HG03175 (cell line): ENCODE measurements at regions not wholly inside any gene's neighbourhood (a gene's known extent, or its start where the extent isn't known, plus 50 kb on each side); places are given as distances from the start of the nearest gene placed in this dataset.
A peak's percentile ranks its signal among the peaks of the same experiment; 100 is the strongest.
"Not testable (repeated sequence)": the region's sequence is repeated elsewhere in the genome, so short reads cannot be mapped to it uniquely, and the experiment has no call there.

Experiments
- ATAC-seq: cut with Tn5 transposase; IDR thresholded peaks from one replicate; pipeline ENCODE4 v1.9.1; 2021; ENCODE audit warnings: mild to moderate bottlenecking, moderate library complexity; ENCODE audit not compliant: unreplicated experiment

- not testable (repeated sequence) for ATAC-seq
Observed at GRCh38 chr4:118494437-118494836, 141.6 kb upstream of the PRSS12 start.

DNA sequence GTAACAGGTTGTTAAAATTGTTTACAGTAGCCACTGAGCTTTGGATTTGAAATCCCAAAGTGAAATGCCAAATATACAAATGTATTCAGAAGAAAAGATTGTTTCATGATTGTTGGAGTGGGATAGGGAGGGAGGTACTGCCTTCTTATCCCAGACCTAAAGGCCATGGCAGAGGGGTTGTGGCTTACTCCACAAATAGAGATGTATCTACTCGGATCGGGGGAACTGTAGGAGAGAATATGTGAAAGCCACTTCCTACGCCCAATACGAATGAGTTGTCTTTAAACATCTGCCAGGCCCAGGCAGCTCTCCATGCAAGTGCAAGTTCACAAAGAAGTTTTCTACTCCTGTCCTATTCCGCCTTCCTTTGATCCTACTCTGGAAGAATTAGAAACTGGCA is 150.2 kb upstream of the PRSS12 start:
- not testable (repeated sequence) for ATAC-seq

GRCh38 chr4:118504927-118505326 is 152.1 kb upstream of the PRSS12 start:
- not testable (repeated sequence) for ATAC-seq

GRCh38 chr4:118505491-118505890 is 152.7 kb upstream of the PRSS12 start:
- ATAC-seq, result not testable (repeated sequence)

- ATAC-seq, result not testable (repeated sequence)
Observed at GRCh38 chr4:118512870-118513269, 160.1 kb upstream of the PRSS12 start.

DNA sequence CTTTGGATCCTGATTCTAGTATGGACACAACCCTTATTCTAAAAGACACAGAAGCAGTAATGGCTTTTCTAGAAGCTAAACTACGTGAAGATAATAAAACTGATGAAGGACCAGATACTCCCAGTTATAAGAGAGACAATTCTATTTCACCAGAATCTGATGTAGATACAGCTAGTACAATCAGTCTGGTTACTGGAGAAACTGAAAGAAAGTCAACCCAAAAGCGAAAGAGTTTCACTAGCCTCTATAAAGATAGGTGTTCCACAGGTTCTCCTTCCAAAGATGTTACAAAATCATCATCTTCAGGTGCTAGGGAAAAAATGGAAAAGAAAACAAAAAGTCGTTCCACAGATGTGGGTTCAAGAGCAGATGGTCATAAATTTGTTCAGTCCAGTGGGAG is 161.5 kb upstream of the PRSS12 start:
- ATAC-seq, result not testable (repeated sequence)

GRCh38 chr4:118516107-118516506 is 163.3 kb upstream of the PRSS12 start:
- not testable (repeated sequence) for ATAC-seq

- ATAC-seq, result not testable (repeated sequence)
Observed at GRCh38 chr4:118530107-118530506, 155.1 kb upstream of the METTL14 start.

DNA sequence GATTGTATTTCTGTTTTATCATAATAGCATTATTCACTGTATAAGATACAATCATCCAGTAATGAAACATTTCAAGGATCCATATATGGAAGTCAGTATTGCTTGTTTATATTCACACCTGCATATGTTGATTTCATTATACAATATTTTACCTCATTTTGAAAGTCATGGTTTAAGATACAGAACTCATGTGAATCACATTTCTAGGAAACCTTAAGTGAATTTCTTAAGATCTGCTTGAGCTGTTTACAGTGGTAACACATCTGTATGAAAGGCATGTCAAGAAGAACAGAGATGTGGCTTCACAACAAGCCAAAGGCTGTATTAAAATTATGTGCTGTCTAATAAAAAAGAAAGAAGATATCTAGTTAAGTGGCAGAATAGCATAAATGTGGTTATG is 153.2 kb upstream of the METTL14 start:
- not testable (repeated sequence) for ATAC-seq

DNA sequence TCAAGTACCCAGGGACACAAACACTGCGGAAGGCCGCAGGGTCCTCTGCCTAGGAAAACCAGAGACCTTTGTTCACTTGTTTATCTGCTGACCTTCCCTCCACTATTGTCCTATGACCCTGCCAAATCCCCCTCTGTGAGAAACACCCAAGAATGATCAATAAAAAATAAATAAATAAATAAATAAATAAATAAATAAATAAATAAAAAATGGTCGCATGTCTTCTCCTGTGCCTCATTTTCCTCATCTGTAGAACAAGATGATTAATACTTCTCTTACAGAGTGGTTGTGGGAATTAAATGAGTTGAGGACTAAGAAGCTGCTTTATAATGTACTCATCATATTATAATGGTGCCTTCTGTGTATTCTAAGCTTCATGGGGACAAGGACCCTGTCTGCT is 149.4 kb upstream of the METTL14 start:
- not testable (repeated sequence) for ATAC-seq

GRCh38 chr4:118539412-118540077 is 145.6 kb upstream of the METTL14 start:
- ATAC-seq, result peak; percentile 58

DNA sequence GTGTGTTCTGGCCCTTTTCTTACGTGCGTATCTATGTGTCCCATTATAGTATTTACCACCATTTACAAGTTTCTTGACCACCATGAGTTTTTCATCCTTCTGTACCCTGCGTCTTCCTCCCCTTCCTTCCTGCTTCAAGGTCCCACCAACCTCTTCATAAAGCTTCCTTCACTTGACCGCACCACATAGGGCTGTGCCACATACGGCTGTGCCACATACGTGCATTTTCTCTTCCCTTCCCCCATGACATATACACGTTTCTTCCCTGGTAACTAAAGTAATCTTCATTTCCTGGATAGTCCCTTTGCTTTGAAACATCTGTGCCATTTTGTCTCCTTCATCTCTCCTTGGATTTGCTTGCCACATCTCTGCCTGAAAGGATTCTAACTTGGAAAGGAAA is 128.6 kb upstream of the METTL14 start:
- not testable (repeated sequence) for ATAC-seq

GRCh38 chr4:118557298-118557851 is 127.8 kb upstream of the METTL14 start:
- no peak for ATAC-seq

- ATAC-seq, result not testable (repeated sequence)
Observed at GRCh38 chr4:118558188-118558587, 127.0 kb upstream of the METTL14 start.

GRCh38 chr4:118561559-118561958 is 123.6 kb upstream of the METTL14 start:
- ATAC-seq, result not testable (repeated sequence)

DNA sequence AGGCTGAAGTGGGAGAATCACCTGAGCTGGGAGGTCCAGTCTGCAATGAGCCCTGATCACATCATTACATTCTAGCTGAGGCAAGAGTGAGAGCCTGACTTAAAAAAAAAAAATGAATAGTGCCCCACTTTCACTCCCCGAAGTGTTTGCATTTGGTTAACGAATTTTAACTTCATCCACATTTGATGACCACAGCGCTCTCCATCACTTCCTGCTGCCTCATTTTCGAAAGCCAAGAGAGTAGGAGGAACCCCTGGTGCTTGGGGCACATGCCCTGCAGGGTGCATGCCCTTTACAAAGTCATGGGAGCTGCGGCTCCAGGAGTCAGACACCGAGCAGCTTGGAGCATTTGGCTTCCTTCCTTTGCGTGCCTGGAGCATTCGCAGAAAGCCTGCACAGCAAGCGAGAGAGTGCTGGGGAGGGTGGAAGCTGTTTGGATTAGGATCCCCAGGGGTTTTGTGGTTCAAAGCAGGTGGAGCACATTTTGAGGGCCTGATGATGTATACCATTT is 119.1 kb upstream of the METTL14 start:
- peak; percentile 84 for ATAC-seq

DNA sequence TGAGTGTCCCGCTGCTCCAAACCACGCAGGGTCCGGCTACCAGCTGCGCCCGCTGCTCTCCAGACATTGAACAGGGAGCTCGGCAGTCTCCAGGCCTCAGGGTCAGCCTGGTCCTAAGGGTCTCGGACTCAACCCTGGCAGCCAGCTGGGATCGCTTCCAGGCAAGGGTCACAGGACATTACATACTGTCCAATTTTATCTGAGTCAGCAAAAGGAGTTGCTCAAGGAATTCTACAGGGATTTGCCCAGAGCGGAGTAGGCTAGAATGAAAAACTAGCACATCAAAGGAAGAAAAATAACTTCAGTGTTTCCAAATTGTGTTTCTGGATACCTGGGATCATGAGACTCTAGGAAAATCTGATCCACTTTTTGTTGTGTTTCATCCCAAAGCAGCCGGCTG is 112.2 kb upstream of the METTL14 start:
- not testable (repeated sequence) for ATAC-seq

GRCh38 chr4:118574251-118574913 is 110.8 kb upstream of the METTL14 start:
- not testable (repeated sequence) for ATAC-seq

DNA sequence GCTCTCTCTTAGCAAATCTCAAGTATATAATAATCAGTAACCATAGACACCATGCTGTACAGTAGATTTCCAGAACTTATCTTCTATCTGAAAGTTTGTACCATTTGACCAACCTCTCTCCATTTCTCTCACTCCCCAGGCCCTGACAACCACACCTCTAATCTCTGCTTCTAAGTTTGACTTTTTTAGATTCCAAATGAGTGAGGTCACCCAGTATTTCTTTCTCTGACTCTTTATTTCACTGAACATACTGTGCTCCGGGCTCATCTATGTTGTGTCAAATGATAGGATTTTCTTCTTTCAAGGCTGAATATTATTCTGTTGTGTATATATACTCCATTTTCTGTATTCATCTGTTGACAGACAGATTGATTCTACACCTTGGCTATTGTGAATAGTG is 110.1 kb upstream of the METTL14 start:
- not testable (repeated sequence) for ATAC-seq

- not testable (repeated sequence) for ATAC-seq
Observed at GRCh38 chr4:118575726-118576125, 109.5 kb upstream of the METTL14 start.

DNA sequence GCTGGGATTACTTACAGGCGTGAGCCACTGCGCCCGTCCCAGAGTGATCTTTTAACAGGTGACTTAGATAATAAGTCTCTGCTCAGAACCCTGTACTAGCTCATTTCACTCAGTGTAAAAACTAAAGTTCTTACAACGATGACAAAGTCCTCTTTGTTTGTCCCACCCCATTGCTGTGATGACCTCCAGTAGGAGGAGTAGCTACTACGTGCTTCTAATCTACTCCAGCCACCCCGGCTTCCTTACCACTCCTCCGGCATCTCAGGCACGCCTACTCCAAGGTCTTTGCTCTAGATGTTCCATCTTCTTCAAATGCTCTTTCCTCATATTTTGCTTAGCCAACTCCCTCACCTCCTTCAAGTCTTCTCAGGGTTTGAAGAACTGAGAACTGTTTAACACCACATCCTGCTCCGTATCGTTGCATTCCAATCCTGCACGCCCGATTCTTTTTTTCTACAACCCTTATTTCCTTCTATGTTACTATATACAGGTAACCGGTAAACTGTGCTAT is 108.4 kb upstream of the METTL14 start:
- ATAC-seq, result not testable (repeated sequence)

DNA sequence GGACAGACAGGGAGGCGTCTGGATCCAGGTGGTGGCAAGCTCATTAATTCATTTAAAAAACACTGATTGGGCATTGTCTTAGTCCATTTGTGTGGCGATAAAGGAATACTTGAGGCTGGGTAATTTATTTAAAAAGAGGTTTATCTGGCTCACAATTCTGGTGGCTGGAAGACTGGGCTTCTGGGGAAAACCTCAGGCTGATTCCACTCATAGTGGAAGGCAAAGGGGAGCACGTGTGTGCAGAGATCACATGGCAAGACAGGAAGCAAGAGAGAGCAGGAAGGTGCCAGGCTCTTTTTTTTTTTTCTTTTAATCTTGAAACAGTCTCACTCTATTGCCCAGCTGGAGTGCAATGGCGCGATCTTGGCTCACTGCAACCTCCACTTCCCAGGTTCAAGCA is 100.2 kb upstream of the METTL14 start:
- no peak for ATAC-seq
